ENCODE measurements at regions not wholly inside any gene's neighbourhood (a gene's known extent, or its start where the extent isn't known, plus 50 kb on each side); places are given as distances from the start of the nearest gene placed in this dataset.

- no peaks in the 10 kb centered on the region for H3K36me3 ChIP-seq
- no peak overlapping the region for H3K27ac ChIP-seq
- no peaks in the 10 kb centered on the region for H3K27me3 ChIP-seq
- H3K4me3 ChIP-seq: no peak overlapping the region
- DNase-seq (no peak), ATAC-seq (ENCODE audit: low FRiP score in 2 of 2) (no peak)
- H3K9me3 ChIP-seq: peaks cover 0 to 6% (median 0%) of the 10 kb centered on the region in 4 donors
- no peaks in the 10 kb centered on the region for H3K4me1 ChIP-seq
- WGBS, 2 donors: 71 to 72% methylated on average over 1 of the region's 1 CpG
- TF ChIP-seq CTCF (IDR thresholded peaks at IDR 0.05) (no peak), EP300 (IDR thresholded peaks at IDR 0.05) (no peak), POLR2AphosphoS5 (IDR thresholded peaks at IDR 0.05) (no peak)
Observed at GRCh38 chr11:90874986-90875385, 652.1 kb upstream of the CHORDC1 start.

GRCh38 chr11:90874281-90874680 lies 651.4 kb upstream of the CHORDC1 start:
- H3K9me3 ChIP-seq: peaks cover 0 to 6% (median 0%) of the 10 kb centered on the region in 4 donors
- H3K4me3 ChIP-seq: no peak overlapping the region
- no peaks in the 10 kb centered on the region for H3K4me1 ChIP-seq
- no peak for ATAC-seq (ENCODE audit: low FRiP score in 2 of 2)
- no peaks in the 10 kb centered on the region for H3K27me3 ChIP-seq
- no peaks in the 10 kb centered on the region for H3K36me3 ChIP-seq
- DNase-seq: no peak
- no peak overlapping the region for H3K27ac ChIP-seq
- TF ChIP-seq CTCF (IDR thresholded peaks at IDR 0.05) (no peak), POLR2AphosphoS5 (IDR thresholded peaks at IDR 0.05) (no peak), EP300 (IDR thresholded peaks at IDR 0.05) (no peak), POLR2A (IDR thresholded peaks at IDR 0.05) (no peak)

GRCh38 chr11:90867416-90867815 lies 644.6 kb upstream of the CHORDC1 start:
- DNase-seq (no peak), ATAC-seq (ENCODE audit: low FRiP score in 2 of 2) (no peak)
- Histone ChIP-seq H3K36me3 (no peaks in the 10 kb centered on the region), H3K4me3 (no peak overlapping the region), H3K27me3 (no peaks in the 10 kb centered on the region), H3K27ac (no peak overlapping the region), H3K4me1 (no peaks in the 10 kb centered on the region), H3K9me3 (no peaks in the 10 kb centered on the region)
- no peak for TF ChIP-seq CTCF (IDR thresholded peaks at IDR 0.05)
- no peak for TF ChIP-seq POLR2AphosphoS5 (IDR thresholded peaks at IDR 0.05)
- TF ChIP-seq POLR2A (IDR thresholded peaks at IDR 0.05): no peak
- no peak for TF ChIP-seq EP300 (IDR thresholded peaks at IDR 0.05)

- H3K27me3 ChIP-seq: no peaks in the 10 kb centered on the region
- TF ChIP-seq POLR2A (IDR thresholded peaks at IDR 0.05) (no peak), CTCF (IDR thresholded peaks at IDR 0.05) (no peak), EP300 (IDR thresholded peaks at IDR 0.05) (no peak), POLR2AphosphoS5 (IDR thresholded peaks at IDR 0.05) (no peak)
- no peak for ATAC-seq (ENCODE audit: low FRiP score in 2 of 2)
- no peaks in the 10 kb centered on the region for H3K36me3 ChIP-seq
- 78 to 82% methylated on average over 1 of the region's 1 CpG for WGBS, 2 donors
- DNase-seq: no peak
- H3K4me1 ChIP-seq: no peaks in the 10 kb centered on the region
- no peaks in the 10 kb centered on the region for H3K9me3 ChIP-seq
- no peak overlapping the region for H3K4me3 ChIP-seq
- no peak overlapping the region for H3K27ac ChIP-seq
Observed at GRCh38 chr11:90856790-90857189, 633.9 kb upstream of the CHORDC1 start.

GRCh38 chr11:90855531-90855930 lies 632.7 kb upstream of the CHORDC1 start:
- ATAC-seq (ENCODE audit: low FRiP score in 2 of 2) (no peak), DNase-seq (no peak)
- H3K27me3 ChIP-seq: no peaks in the 10 kb centered on the region
- H3K27ac ChIP-seq: no peak overlapping the region
- 89 to 91% methylated on average over 4 of the region's 4 CpGs for WGBS, 2 donors
- H3K36me3 ChIP-seq: no peaks in the 10 kb centered on the region
- H3K9me3 ChIP-seq: no peaks in the 10 kb centered on the region
- no peaks in the 10 kb centered on the region for H3K4me1 ChIP-seq
- no peak for TF ChIP-seq EP300 (IDR thresholded peaks at IDR 0.05)
- TF ChIP-seq POLR2AphosphoS5 (IDR thresholded peaks at IDR 0.05): no peak
- TF ChIP-seq CTCF (IDR thresholded peaks at IDR 0.05): no peak
- TF ChIP-seq POLR2A (IDR thresholded peaks at IDR 0.05): no peak
- H3K4me3 ChIP-seq: no peak overlapping the region
